Neural cell (in vitro differentiated cells): ENCODE measurements at regions not wholly inside any gene's neighbourhood (a gene's known extent, or its start where the extent isn't known, plus 50 kb on each side); places are given as distances from the start of the nearest gene placed in this dataset.

Source experiments
- H2AFZ ChIP-seq: fragments of 200-600, 300-800 bp; sonication (generic), shearing (Covaris generic); 2 replicates; pipeline ENCODE4 v1.6.0; 2014; ENCODE audit warnings: low read depth, mild to moderate bottlenecking, antibody characterized with exemption, low read length, moderate library complexity
- H3F3A ChIP-seq: fragments of 200-600 bp; shearing (Covaris generic); 2 replicates; pipeline ENCODE4 v1.6.1; 2016; ENCODE audit warnings: mild to moderate bottlenecking, moderate library complexity, mixed read lengths, antibody characterized with exemption, low read length; ENCODE audit not compliant: insufficient read depth, poor library complexity, severe bottlenecking
- H3K27ac ChIP-seq: fragments of 200-600, 300-800 bp; sonication (generic), shearing (Covaris generic); 2 replicates; pipeline ENCODE4 v1.5.1; 2014; ENCODE audit warnings: mild to moderate bottlenecking, low read length, moderate library complexity
- H3K27me3 ChIP-seq: fragments of 300-800, 200-600 bp; sonication (generic), shearing (Covaris generic); 2 replicates; pipeline ENCODE4 v1.6.0; 2014; ENCODE audit warnings: mild to moderate bottlenecking, low read depth, low read length, moderate library complexity; ENCODE audit not compliant: insufficient read depth
- H3K36me3 ChIP-seq: fragments of 300-800, 200-600 bp; sonication (generic), shearing (Covaris generic); 2 replicates; pipeline ENCODE4 v1.5.1; 2014; ENCODE audit warnings: mild to moderate bottlenecking, antibody characterized with exemption, low read length, moderate library complexity; ENCODE audit not compliant: insufficient read depth
- H3K4me2 ChIP-seq: fragments of 300-800, 200-600 bp; sonication (generic), shearing (Covaris generic); 2 replicates; pipeline ENCODE4 v1.6.0; 2014; ENCODE audit warnings: mild to moderate bottlenecking, low read length
- H3K4me3 ChIP-seq: fragments of 300-800, 200-600 bp; sonication (generic), shearing (Covaris generic); 2 replicates; pipeline ENCODE4 v1.5.1; 2014; ENCODE audit warnings: mild to moderate bottlenecking, low read length, moderate library complexity
- H3K79me2 ChIP-seq: fragments of 200-600 bp; shearing (Covaris generic); replicated peaks from 2 replicates; pipeline ENCODE4 v1.6.0; 2014; ENCODE audit warnings: mild to moderate bottlenecking, low read length, moderate library complexity; ENCODE audit not compliant: insufficient read depth
- H3K9ac ChIP-seq: fragments of 300-800, 200-600 bp; sonication (generic), shearing (Covaris generic); 2 replicates; pipeline ENCODE4 v1.6.1; 2016; ENCODE audit warnings: mild to moderate bottlenecking, low read length, mixed read lengths
- H3K9me2 ChIP-seq: fragments of 200-600 bp; shearing (Covaris generic); 2 replicates; pipeline ENCODE4 v1.6.1; 2016; ENCODE audit warnings: mild to moderate bottlenecking, low read length, mixed read lengths; ENCODE audit not compliant: insufficient read depth
- H3K9me3 ChIP-seq: fragments of 200-600, 300-800 bp; sonication (generic), shearing (Covaris generic); 2 replicates; pipeline ENCODE4 v1.6.1; 2016; ENCODE audit warnings: mild to moderate bottlenecking, mixed run types, low read length, moderate library complexity, mixed read lengths
- H4K20me1 ChIP-seq: fragments of 200-600 bp; shearing (Covaris generic); 2 replicates; pipeline ENCODE4 v1.6.1; 2016; ENCODE audit warnings: mild to moderate bottlenecking, mixed run types; ENCODE audit not compliant: insufficient read depth
- EP300 ChIP-seq: fragments of 450-650 bp; conservative IDR thresholded peaks from 2 replicates; pipeline ENCODE4 v1.6.1; 2014; ENCODE audit warnings: antibody characterized with exemption, mild to moderate bottlenecking, moderate library complexity; ENCODE audit not compliant: poor library complexity, severe bottlenecking
- MXI1 ChIP-seq: fragments of 450-650 bp; conservative IDR thresholded peaks from 2 replicates; pipeline ENCODE4 v1.6.1; 2014; ENCODE audit warnings: antibody characterized with exemption, mild to moderate bottlenecking; ENCODE audit not compliant: poor library complexity, severe bottlenecking
- RAD21 ChIP-seq: fragments of 450-650 bp; conservative IDR thresholded peaks from 2 replicates; pipeline ENCODE4 v1.6.1; 2014; ENCODE audit warnings: antibody characterized with exemption, mild to moderate bottlenecking, moderate library complexity
- TF ChIP-seq, protein P1 (sequence below): fragments of 450-650 bp; IDR thresholded peaks from 2 replicates; pipeline ENCODE4 v1.5.1; 2014; ENCODE audit warnings: antibody characterized with exemption, mild to moderate bottlenecking, moderate library complexity; ENCODE audit not compliant: poor library complexity, severe bottlenecking
- TF ChIP-seq, protein P2 (sequence below): IDR thresholded peaks from 2 replicates; pipeline ENCODE4 v1.6.1; 2012; ENCODE audit warnings: borderline replicate concordance

DNA sequence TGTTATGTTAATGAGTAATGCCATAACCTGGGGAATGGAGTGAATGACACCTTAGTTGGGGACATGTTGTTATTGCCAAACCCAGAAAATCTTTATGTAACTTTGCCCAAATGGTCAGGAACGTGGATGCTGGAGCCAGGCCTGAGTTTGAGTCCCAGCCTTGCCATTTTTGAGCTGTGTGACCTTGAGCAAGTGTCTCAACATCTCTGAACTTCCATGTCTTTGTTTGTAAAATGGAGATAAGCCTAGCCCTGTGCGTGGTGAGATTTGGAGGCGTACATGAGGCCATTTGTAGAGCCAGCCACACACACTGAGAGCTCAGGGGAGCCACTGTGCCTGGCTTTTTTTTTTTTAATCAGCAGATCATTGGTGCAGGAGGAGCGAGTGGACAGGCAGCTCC lies 247.3 kb downstream of the FOXL1 start:
- no peak overlapping the region for H3K9ac ChIP-seq
- TF ChIP-seq MXI1 (no peak), RAD21 (no peak), EP300 (no peak)
- TF ChIP-seq, protein P1, sequence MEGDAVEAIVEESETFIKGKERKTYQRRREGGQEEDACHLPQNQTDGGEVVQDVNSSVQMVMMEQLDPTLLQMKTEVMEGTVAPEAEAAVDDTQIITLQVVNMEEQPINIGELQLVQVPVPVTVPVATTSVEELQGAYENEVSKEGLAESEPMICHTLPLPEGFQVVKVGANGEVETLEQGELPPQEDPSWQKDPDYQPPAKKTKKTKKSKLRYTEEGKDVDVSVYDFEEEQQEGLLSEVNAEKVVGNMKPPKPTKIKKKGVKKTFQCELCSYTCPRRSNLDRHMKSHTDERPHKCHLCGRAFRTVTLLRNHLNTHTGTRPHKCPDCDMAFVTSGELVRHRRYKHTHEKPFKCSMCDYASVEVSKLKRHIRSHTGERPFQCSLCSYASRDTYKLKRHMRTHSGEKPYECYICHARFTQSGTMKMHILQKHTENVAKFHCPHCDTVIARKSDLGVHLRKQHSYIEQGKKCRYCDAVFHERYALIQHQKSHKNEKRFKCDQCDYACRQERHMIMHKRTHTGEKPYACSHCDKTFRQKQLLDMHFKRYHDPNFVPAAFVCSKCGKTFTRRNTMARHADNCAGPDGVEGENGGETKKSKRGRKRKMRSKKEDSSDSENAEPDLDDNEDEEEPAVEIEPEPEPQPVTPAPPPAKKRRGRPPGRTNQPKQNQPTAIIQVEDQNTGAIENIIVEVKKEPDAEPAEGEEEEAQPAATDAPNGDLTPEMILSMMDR: no peak
- TF ChIP-seq, protein P2, sequence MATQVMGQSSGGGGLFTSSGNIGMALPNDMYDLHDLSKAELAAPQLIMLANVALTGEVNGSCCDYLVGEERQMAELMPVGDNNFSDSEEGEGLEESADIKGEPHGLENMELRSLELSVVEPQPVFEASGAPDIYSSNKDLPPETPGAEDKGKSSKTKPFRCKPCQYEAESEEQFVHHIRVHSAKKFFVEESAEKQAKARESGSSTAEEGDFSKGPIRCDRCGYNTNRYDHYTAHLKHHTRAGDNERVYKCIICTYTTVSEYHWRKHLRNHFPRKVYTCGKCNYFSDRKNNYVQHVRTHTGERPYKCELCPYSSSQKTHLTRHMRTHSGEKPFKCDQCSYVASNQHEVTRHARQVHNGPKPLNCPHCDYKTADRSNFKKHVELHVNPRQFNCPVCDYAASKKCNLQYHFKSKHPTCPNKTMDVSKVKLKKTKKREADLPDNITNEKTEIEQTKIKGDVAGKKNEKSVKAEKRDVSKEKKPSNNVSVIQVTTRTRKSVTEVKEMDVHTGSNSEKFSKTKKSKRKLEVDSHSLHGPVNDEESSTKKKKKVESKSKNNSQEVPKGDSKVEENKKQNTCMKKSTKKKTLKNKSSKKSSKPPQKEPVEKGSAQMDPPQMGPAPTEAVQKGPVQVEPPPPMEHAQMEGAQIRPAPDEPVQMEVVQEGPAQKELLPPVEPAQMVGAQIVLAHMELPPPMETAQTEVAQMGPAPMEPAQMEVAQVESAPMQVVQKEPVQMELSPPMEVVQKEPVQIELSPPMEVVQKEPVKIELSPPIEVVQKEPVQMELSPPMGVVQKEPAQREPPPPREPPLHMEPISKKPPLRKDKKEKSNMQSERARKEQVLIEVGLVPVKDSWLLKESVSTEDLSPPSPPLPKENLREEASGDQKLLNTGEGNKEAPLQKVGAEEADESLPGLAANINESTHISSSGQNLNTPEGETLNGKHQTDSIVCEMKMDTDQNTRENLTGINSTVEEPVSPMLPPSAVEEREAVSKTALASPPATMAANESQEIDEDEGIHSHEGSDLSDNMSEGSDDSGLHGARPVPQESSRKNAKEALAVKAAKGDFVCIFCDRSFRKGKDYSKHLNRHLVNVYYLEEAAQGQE: no peak
- H3K36me3 ChIP-seq: no peaks in the 10 kb centered on the region
- no peak overlapping the region for H3K4me2 ChIP-seq
- H3K9me2 ChIP-seq: no peaks in the 10 kb centered on the region
- H3K79me2 ChIP-seq: no peaks in the 10 kb centered on the region
- no peak overlapping the region for H3K4me3 ChIP-seq
- H3F3A ChIP-seq: no peaks in the 10 kb centered on the region
- no peak overlapping the region for H3K27ac ChIP-seq
- H4K20me1 ChIP-seq: no peaks in the 10 kb centered on the region
- no peaks in the 10 kb centered on the region for H3K27me3 ChIP-seq
- no peak overlapping the region for H2AFZ ChIP-seq
- no peaks in the 10 kb centered on the region for H3K9me3 ChIP-seq

DNA sequence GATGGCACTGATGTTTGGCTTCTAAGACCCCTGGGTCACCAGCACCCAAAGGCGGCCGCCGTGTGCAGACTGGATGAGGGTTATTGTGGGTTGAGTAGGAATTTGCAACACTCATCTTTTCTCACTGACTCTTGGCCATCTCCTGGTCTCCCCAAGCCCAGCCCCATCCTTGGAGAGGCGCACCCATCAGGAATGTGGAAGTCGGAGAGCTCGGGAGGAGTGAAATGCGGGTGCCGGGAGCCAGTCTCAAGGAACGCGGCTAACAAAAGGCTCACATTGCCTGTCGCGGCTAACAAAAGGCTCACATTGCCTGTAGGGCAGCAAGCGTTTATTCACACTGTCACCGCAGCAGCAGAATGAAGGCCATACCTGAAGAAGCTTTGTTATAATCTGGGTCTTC lies 248.6 kb downstream of the FOXL1 start:
- no peak overlapping the region for H3K4me2 ChIP-seq
- TF ChIP-seq, protein P2: peak; percentile 67
- TF ChIP-seq EP300: no peak
- no peaks in the 10 kb centered on the region for H4K20me1 ChIP-seq
- H3F3A ChIP-seq: no peaks in the 10 kb centered on the region
- no peaks in the 10 kb centered on the region for H3K9me2 ChIP-seq
- no peak overlapping the region for H3K27ac ChIP-seq
- H3K79me2 ChIP-seq: no peaks in the 10 kb centered on the region
- H3K27me3 ChIP-seq: no peaks in the 10 kb centered on the region
- H3K4me3 ChIP-seq: no peak overlapping the region
- no peaks in the 10 kb centered on the region for H3K36me3 ChIP-seq
- H3K9me3 ChIP-seq: no peaks in the 10 kb centered on the region
- peak overlapping the region; percentile 11 for H3K9ac ChIP-seq
- no peak overlapping the region for H2AFZ ChIP-seq
